GM23338 (cell line): ENCODE measurements at regions not wholly inside any gene's neighbourhood (a gene's known extent, or its start where the extent isn't known, plus 50 kb on each side); places are given as distances from the start of the nearest gene placed in this dataset.

Source experiments
- ATAC-seq: fragments of 200-7000 bp; cut with Tn5 transposase; 3 replicates; pipeline ENCODE4 v1.9.1; 2020
- DNase-seq: peaks from one replicate; pipeline ENCODE4 v3.0.0-alpha.2; 2015; ENCODE audit warnings: low spot score
- H2AFZ ChIP-seq: fragments of 200-600 bp; sonication (generic); 2 replicates; pipeline ENCODE4 v1.8.0; 2016; ENCODE audit warnings: antibody characterized with exemption, mild to moderate bottlenecking, moderate library complexity
- H3F3A ChIP-seq: fragments of 200-600 bp; sonication (generic); replicated peaks from 2 replicates; pipeline ENCODE4 v1.8.0; 2017; ENCODE audit warnings: antibody characterized with exemption, mixed run types, low read depth
- H3K27ac ChIP-seq: fragments of 200-600 bp; sonication (generic); 2 replicates; pipeline ENCODE4 v1.6.1; 2016; ENCODE audit warnings: low read depth
- H3K27me3 ChIP-seq: fragments of 200-600 bp; sonication (generic); 2 replicates; pipeline ENCODE4 v1.8.0; 2016; ENCODE audit warnings: mild to moderate bottlenecking, mixed run types, moderate library complexity; ENCODE audit not compliant: insufficient read depth
- H3K36me3 ChIP-seq: fragments of 200-600 bp; sonication (generic); 2 replicates; pipeline ENCODE4 v1.8.0; 2016; ENCODE audit warnings: mild to moderate bottlenecking; ENCODE audit not compliant: insufficient read depth
- H3K4me1 ChIP-seq: fragments of 200-600 bp; sonication (generic); 2 replicates; pipeline ENCODE4 v1.8.0; 2016; ENCODE audit warnings: mild to moderate bottlenecking, moderate library complexity; ENCODE audit not compliant: insufficient read depth
- H3K4me2 ChIP-seq: fragments of 200-600 bp; sonication (generic); 2 replicates; pipeline ENCODE4 v1.7.1; 2017; ENCODE audit warnings: mixed run types
- H3K4me3 ChIP-seq: fragments of 200-600 bp; sonication (generic); 2 replicates; pipeline ENCODE4 v1.6.1; 2016; ENCODE audit warnings: mixed run types
- H3K79me2 ChIP-seq: fragments of 200-600 bp; sonication (generic); replicated peaks from 2 replicates; pipeline ENCODE4 v1.8.0; 2017; ENCODE audit warnings: mild to moderate bottlenecking; ENCODE audit not compliant: insufficient read depth
- H3K9me2 ChIP-seq: fragments of 200-600 bp; sonication (generic); 2 replicates; pipeline ENCODE4 v1.8.0; 2017; ENCODE audit not compliant: insufficient read depth
- H4K20me1 ChIP-seq: fragments of 200-600 bp; sonication (generic); replicated peaks from 2 replicates; pipeline ENCODE4 v1.8.0; 2017; ENCODE audit warnings: mild to moderate bottlenecking; ENCODE audit not compliant: insufficient read depth
- H3K27ac Mint-ChIP-seq: 2 replicates; pipeline ENCODE4 v1.8.0; 2020; ENCODE audit warnings: inconsistent platforms, mild to moderate bottlenecking, moderate library complexity, mixed read lengths
- H3K27me3 Mint-ChIP-seq: 3 replicates; pipeline ENCODE4 v1.8.0; 2022; ENCODE audit warnings: low read depth, mild to moderate bottlenecking, moderate library complexity, mixed read lengths, inconsistent platforms; ENCODE audit not compliant: insufficient read depth, poor library complexity
- H3K36me3 Mint-ChIP-seq: 3 replicates; pipeline ENCODE4 v1.8.0; 2021; ENCODE audit warnings: low read depth, mild to moderate bottlenecking, inconsistent platforms, moderate library complexity, mixed read lengths
- H3K4me1 Mint-ChIP-seq: 3 replicates; pipeline ENCODE4 v1.8.0; 2020; ENCODE audit warnings: mild to moderate bottlenecking, inconsistent platforms, mixed read lengths
- H3K4me3 Mint-ChIP-seq: 3 replicates; pipeline ENCODE4 v1.8.0; 2021; ENCODE audit warnings: moderate library complexity, mild to moderate bottlenecking, inconsistent platforms, mixed read lengths
- H3K9me3 Mint-ChIP-seq: 3 replicates; pipeline ENCODE4 v1.8.0; 2020; ENCODE audit warnings: moderate library complexity, mild to moderate bottlenecking, inconsistent platforms, mixed read lengths
- CREB1 ChIP-seq: fragments of 250-450 bp; sonication (Bioruptor Pico); IDR thresholded peaks from 2 replicates; pipeline ENCODE4 v1.5.0; 2020; ENCODE audit warnings: low read depth, mild to moderate bottlenecking, moderate library complexity
- CTCF ChIP-seq, 2 experiments: fragments of 200-600 bp in 1 of 2; sonication (generic) in 1 of 2; conservative IDR thresholded peaks; 2 replicates each; pipeline versions ENCODE4 v1.5.1 to v1.6.1; 2016 to 2017; ENCODE audit warnings: antibody characterized with exemption in 2 of 2, low read depth in 2 of 2, mild to moderate bottlenecking in 2 of 2, moderate library complexity in 1 of 2
- ETS1 ChIP-seq: IDR thresholded peaks from 2 replicates; pipeline ENCODE4 v1.6.1; 2016; ENCODE audit warnings: antibody characterized with exemption
- EZH2 ChIP-seq: fragments of 200-600 bp; sonication (generic); IDR thresholded peaks from one replicate; pipeline ENCODE4 v1.8.0; 2017; ENCODE audit warnings: antibody characterized with exemption, mild to moderate bottlenecking, low read depth; ENCODE audit not compliant: unreplicated experiment
- EZH2phosphoT487 ChIP-seq: fragments of 200-600 bp; sonication (generic); IDR thresholded peaks from one replicate; pipeline ENCODE4 v1.8.1; 2018; ENCODE audit warnings: antibody characterized with exemption; ENCODE audit not compliant: unreplicated experiment
- JUNB ChIP-seq: IDR thresholded peaks from one replicate; pipeline ENCODE4 v1.6.1; 2016; ENCODE audit warnings: antibody characterized with exemption; ENCODE audit not compliant: unreplicated experiment
- NANOG ChIP-seq: IDR thresholded peaks from 2 replicates; pipeline ENCODE4 v1.6.1; 2016; ENCODE audit warnings: antibody characterized with exemption, borderline replicate concordance
- POLR2AphosphoS5 ChIP-seq: IDR thresholded peaks from 2 replicates; pipeline ENCODE4 v1.6.1; 2016; ENCODE audit warnings: antibody characterized with exemption, low read depth
- REST ChIP-seq: IDR thresholded peaks from one replicate; pipeline ENCODE4 v1.6.1; 2018; ENCODE audit warnings: antibody characterized with exemption; ENCODE audit not compliant: unreplicated experiment
- STAT1 ChIP-seq: IDR thresholded peaks from one replicate; pipeline ENCODE4 v1.6.1; 2016; ENCODE audit warnings: antibody characterized with exemption; ENCODE audit not compliant: unreplicated experiment
- ZNF114 ChIP-seq: fragments of 250-450 bp; sonication (Bioruptor Pico); IDR thresholded peaks from 2 replicates; pipeline ENCODE4 v1.5.0; 2020; ENCODE audit warnings: mild to moderate bottlenecking, moderate library complexity
- ZNF331 ChIP-seq: fragments of 250-450 bp; sonication (Bioruptor Pico); IDR thresholded peaks from 2 replicates; pipeline ENCODE4 v1.5.0; 2020; ENCODE audit warnings: low read depth, mild to moderate bottlenecking, moderate library complexity
- ZNF462 ChIP-seq: fragments of 250-450 bp; sonication (Bioruptor Pico); IDR thresholded peaks from 2 replicates; pipeline ENCODE4 v1.5.0; 2020; ENCODE audit warnings: mild to moderate bottlenecking, moderate library complexity

GRCh38 chr20:22507240-22507961 lies 77.0 kb downstream of the FOXA2 start:
- Histone ChIP-seq H3K36me3 (no peaks in the 10 kb centered on the region), H3K4me1 (peaks cover 3% of the 10 kb centered on the region; the same call in 1 of the 2 replicates), H3K79me2 (no peaks in the 10 kb centered on the region), H3K27me3 (no peaks in the 10 kb centered on the region), H3K4me2 (no peak overlapping the region), H3K27ac (no peak overlapping the region), H3K4me3 (no peak overlapping the region), H2AFZ (0 out of 2 replicates have a peak overlapping the region, but pooled peaks have one; percentile 38), H3K9me2 (peaks cover 6% of the 10 kb centered on the region; the same call in 1 of the 2 replicates), H3F3A (no peaks in the 10 kb centered on the region), H4K20me1 (no peaks in the 10 kb centered on the region)
- Mint-ChIP-seq H3K9me3 (no peaks in the 10 kb centered on the region), H3K27ac (no peak overlapping the region), H3K4me1 (peaks cover 10% of the 10 kb centered on the region), H3K36me3 (no peaks in the 10 kb centered on the region; the same call in 2 of the 3 replicates), H3K4me3 (no peak overlapping the region), H3K27me3 (peaks cover 5% of the 10 kb centered on the region)
- TF ChIP-seq EZH2: no peak
- no peak for TF ChIP-seq CTCF (conservative IDR thresholded peaks at IDR 0.05; ENCODE audit: low read depth in 2 of 2)
- no peak for TF ChIP-seq ZNF114 (CRISPR knock-in tag)
- no peak for TF ChIP-seq REST
- TF ChIP-seq EZH2phosphoT487: no peak
- no peak for TF ChIP-seq ZNF462
- TF ChIP-seq POLR2AphosphoS5: no peak
- TF ChIP-seq ZNF331 (CRISPR knock-in tag): no peak
- no peak for TF ChIP-seq CREB1
- no peak for TF ChIP-seq STAT1
- TF ChIP-seq JUNB: no peak
- TF ChIP-seq NANOG: no peak
- no peak for TF ChIP-seq ETS1
- ATAC-seq: 0 out of 3 replicates have a peak, but pooled peaks have one; percentile 37
- DNase-seq: no peak
